ENCODE measurements at regions not wholly inside any gene's neighbourhood (a gene's known extent, or its start where the extent isn't known, plus 50 kb on each side); places are given as distances from the start of the nearest gene placed in this dataset.
A peak's percentile ranks its signal among the peaks of the same experiment; 100 is the strongest.
"Not testable (repeated sequence)": the region's sequence is repeated elsewhere in the genome, so short reads cannot be mapped to it uniquely, and the experiment has no call there.

DNA sequence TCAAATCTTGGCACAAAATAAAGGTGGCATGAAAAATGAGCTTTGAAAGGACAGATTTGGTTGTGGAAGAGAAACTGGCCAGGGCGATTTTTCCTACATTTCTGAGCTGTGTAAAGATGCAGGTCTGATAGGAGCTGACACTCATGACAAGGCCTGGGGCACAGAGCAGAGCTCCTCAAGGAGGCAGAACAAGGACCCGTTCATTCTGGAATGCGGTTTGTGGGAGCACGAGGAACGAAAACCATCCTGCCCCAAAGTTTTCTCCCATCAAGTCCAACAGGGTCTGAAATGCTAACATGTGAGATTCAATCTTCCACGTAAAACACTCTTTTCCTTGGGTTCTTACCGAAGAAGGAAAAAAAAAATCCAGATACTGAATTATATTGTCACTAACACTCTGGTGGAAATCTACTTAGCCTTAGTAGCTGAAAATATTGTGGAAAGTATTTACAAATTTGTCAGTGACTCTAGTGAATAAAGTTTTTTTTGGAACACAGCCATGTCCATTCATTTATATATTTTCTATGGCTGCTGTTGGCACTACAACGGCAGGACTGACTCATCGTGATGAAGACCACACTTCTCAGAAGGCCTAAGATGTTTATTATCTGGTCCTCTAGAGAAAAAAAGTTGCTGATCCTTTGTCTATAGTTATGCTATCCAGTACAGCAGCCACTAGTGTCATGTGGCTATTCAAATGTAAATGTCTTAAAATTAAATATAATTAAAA lies 215.7 kb downstream of the BAMBI start:
- H3K27me3 ChIP-seq (ENCODE audit: insufficient read depth, low read length), result no peaks in the 10 kb centered on the region
- Mint-ChIP-seq H3K27me3 (no peaks in the 10 kb centered on the region), H3K4me1 (no peaks in the 10 kb centered on the region), H3K27ac (peak overlapping the region in 1 of 7 donors; percentile 12), H3K36me3 (no peaks in the 10 kb centered on the region), H3K4me3 (no peak overlapping the region), H3K9me3 (no peaks in the 10 kb centered on the region)
- ChIA-PET POLR2A (ENCODE audit: partially characterized antibody) (no interaction called here), CTCF (ENCODE audit: partially characterized antibody) (no interaction called here)
- H3K27ac ChIP-seq (ENCODE audit: low read depth, low read length), result no peak overlapping the region
- H3K9me3 ChIP-seq (ENCODE audit: control insufficient read depth in 1 of 2, low read length in 2 of 2), result no peaks in the 10 kb centered on the region
- H3K4me1 ChIP-seq (ENCODE audit: insufficient read depth, low read length), result no peaks in the 10 kb centered on the region
- no peak for DNase-seq
- no peak overlapping the region for H3K4me3 ChIP-seq (ENCODE audit: low read length in 2 of 2)
- intact Hi-C loops (cut with micrococcal nuclease), result no loop called here
- H3K36me3 ChIP-seq (ENCODE audit: insufficient read depth, low read length), result no peaks in the 10 kb centered on the region

DNA sequence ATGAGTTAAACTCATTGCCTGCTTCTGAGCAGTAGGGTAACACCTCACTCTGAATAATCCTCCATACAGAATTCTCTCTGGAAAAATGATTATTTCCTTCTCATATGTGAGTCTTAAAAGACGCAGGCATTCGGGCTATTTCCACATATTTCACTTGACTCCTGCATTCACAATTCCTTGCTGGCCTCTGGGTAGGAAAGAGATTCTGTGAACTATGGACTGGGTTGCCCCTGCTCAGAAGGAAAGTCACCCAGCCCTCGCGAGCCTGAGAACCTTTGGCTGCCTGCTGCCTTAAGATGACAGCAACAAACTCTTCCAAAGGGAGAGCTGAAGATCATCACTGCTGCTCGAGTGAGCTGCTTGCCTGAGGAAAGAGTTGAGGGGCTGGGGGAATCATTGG lies 216.8 kb downstream of the BAMBI start:
- H3K4me3 Mint-ChIP-seq, result no peak overlapping the region
- no peaks in the 10 kb centered on the region for H3K9me3 Mint-ChIP-seq
- intact Hi-C loops (cut with micrococcal nuclease), result no loop called here
- H3K27ac Mint-ChIP-seq, result no peak overlapping the region
- Histone ChIP-seq H3K36me3 (ENCODE audit: insufficient read depth, low read length) (no peaks in the 10 kb centered on the region), H3K4me3 (ENCODE audit: low read length in 2 of 2) (no peak overlapping the region), H3K9me3 (ENCODE audit: control insufficient read depth in 1 of 2, low read length in 2 of 2) (no peaks in the 10 kb centered on the region), H3K27ac (ENCODE audit: low read depth, low read length) (no peak overlapping the region), H3K4me1 (ENCODE audit: insufficient read depth, low read length) (no peaks in the 10 kb centered on the region), H3K27me3 (ENCODE audit: insufficient read depth, low read length) (no peaks in the 10 kb centered on the region)
- DNase-seq, result no peak
- ChIA-PET POLR2A (ENCODE audit: partially characterized antibody) (no interaction called here), CTCF (ENCODE audit: partially characterized antibody) (no interaction called here)
- no peaks in the 10 kb centered on the region for H3K36me3 Mint-ChIP-seq
- no peaks in the 10 kb centered on the region for H3K27me3 Mint-ChIP-seq
- no peaks in the 10 kb centered on the region for H3K4me1 Mint-ChIP-seq

DNA sequence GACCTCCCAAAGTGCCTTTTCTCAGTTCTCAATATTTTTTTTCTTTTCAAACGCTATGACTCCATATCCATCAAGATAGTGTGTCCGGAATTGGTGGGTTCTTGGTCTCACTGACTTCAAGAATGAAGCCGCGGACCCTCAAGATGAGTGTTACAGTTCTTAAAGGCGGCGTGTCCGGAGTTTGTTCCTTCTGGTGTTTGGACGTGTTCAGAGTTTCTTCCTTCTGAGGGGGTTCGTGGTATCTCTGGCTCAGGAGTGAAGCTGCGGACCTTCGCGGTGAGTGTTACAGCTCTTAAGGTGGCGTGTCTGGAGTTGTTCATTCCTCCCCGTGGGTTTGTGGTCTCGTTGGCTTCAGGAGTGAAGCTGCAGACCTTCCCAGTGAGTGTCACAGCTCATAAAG lies 218.3 kb downstream of the BAMBI start:
- POLR2A ChIA-PET (ENCODE audit: partially characterized antibody); intact Hi-C loops (cut with micrococcal nuclease); H3K27ac ChIP-seq (ENCODE audit: low read depth, low read length); H3K27me3 ChIP-seq (ENCODE audit: insufficient read depth, low read length); H3K36me3 Mint-ChIP-seq; H3K4me3 Mint-ChIP-seq; H3K4me3 ChIP-seq (ENCODE audit: low read length in 2 of 2); H3K9me3 ChIP-seq (ENCODE audit: control insufficient read depth in 1 of 2, low read length in 2 of 2); H3K36me3 ChIP-seq (ENCODE audit: insufficient read depth, low read length); H3K27me3 Mint-ChIP-seq; H3K4me1 ChIP-seq (ENCODE audit: insufficient read depth, low read length); DNase-seq; H3K4me1 Mint-ChIP-seq; CTCF ChIA-PET (ENCODE audit: partially characterized antibody); H3K9me3 Mint-ChIP-seq: not testable (repeated sequence)
- peak overlapping the region in 1 of 7 donors; percentile 38 for H3K27ac Mint-ChIP-seq

DNA sequence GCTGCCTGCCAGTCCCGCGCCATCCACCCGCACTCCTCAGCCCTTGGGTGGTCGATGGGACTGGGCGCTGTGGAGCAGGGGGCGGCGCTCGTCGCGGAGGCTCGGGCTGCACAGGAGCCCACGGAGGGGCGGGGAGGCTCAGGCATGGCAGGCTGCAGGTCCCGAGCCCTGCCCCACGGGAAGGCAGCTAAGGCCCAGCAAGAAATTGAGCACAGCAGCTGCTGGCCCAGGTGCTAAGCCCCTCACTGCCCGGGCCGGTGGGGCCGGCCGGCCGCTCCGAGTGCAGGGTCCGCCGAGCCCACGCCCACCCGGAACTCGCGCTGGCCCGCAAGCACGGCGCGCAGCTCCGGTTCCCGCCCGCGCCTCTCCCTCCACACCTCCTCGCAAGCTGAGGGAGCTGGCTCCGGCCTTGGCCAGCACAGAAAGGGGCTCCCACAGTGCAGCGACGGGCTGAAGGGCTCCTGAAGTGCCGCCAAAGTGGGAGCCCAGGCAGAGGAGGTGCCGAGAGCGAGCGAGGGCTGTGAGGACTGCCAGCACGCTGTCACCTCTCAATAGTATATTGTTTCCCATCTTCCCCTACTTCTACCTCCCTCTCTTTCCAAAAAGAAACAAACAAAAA lies 219.6 kb downstream of the BAMBI start:
- H3K4me1 Mint-ChIP-seq; CTCF ChIA-PET (ENCODE audit: partially characterized antibody); H3K9me3 ChIP-seq (ENCODE audit: control insufficient read depth in 1 of 2, low read length in 2 of 2); H3K4me3 ChIP-seq (ENCODE audit: low read length in 2 of 2); H3K27ac ChIP-seq (ENCODE audit: low read depth, low read length); H3K4me3 Mint-ChIP-seq; H3K9me3 Mint-ChIP-seq; H3K27me3 Mint-ChIP-seq; H3K36me3 ChIP-seq (ENCODE audit: insufficient read depth, low read length); intact Hi-C loops (cut with micrococcal nuclease); H3K27me3 ChIP-seq (ENCODE audit: insufficient read depth, low read length); H3K4me1 ChIP-seq (ENCODE audit: insufficient read depth, low read length); DNase-seq; POLR2A ChIA-PET (ENCODE audit: partially characterized antibody); H3K27ac Mint-ChIP-seq; H3K36me3 Mint-ChIP-seq: not testable (repeated sequence)

DNA sequence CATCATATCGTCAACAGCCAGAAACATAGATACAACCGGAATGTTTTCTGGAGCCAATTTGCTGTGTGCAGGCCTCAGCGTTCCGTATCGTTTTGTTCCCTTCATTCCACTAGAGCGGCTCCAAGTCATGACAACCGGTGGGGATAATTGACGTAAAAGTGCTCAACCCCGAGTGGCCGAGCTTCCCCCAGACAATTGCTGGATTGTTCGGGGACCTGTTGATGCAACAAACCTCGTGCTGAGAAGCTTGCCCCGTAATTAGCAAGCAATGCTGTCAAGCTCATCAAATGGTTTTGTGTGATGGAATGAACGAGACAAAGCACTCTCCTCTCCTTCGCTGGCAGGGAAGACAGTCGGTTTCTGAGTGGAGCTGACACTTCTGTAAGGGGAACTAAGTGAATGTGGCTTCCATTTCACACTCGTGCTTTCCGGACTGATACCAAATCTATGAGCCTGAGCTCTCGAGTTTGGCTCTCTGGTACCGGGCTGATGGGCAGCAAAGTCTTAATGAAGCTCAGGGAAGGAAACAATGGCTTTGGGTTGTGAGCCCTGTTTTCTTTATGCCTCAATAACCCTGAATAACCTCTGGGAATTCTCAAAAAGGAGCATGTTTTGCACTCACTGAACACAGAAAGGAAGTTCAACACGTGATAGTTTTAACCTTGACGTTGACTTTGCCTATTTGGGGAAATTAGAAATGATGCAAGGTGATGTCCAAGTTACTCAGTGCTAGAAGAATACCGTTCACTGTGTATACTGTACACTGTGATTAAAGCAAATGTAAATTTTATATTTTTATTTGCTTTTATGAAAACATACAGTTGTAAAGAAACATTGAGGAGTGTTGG lies 220.5 kb downstream of the BAMBI start:
- intact Hi-C loops (cut with micrococcal nuclease), result no loop called here
- Histone ChIP-seq H3K4me1 (ENCODE audit: insufficient read depth, low read length) (no peaks in the 10 kb centered on the region), H3K4me3 (ENCODE audit: low read length in 2 of 2) (no peak overlapping the region), H3K9me3 (ENCODE audit: control insufficient read depth in 1 of 2, low read length in 2 of 2) (no peaks in the 10 kb centered on the region), H3K27me3 (ENCODE audit: insufficient read depth, low read length) (no peaks in the 10 kb centered on the region), H3K27ac (ENCODE audit: low read depth, low read length) (no peak overlapping the region), H3K36me3 (ENCODE audit: insufficient read depth, low read length) (no peaks in the 10 kb centered on the region)
- Mint-ChIP-seq H3K36me3 (no peaks in the 10 kb centered on the region), H3K9me3 (no peaks in the 10 kb centered on the region), H3K4me3 (no peak overlapping the region), H3K27ac (no peak overlapping the region), H3K27me3 (no peaks in the 10 kb centered on the region), H3K4me1 (no peaks in the 10 kb centered on the region)
- DNase-seq, result no peak
- CTCF ChIA-PET (ENCODE audit: partially characterized antibody), result no interaction called here
- POLR2A ChIA-PET (ENCODE audit: partially characterized antibody), result no interaction called here

DNA sequence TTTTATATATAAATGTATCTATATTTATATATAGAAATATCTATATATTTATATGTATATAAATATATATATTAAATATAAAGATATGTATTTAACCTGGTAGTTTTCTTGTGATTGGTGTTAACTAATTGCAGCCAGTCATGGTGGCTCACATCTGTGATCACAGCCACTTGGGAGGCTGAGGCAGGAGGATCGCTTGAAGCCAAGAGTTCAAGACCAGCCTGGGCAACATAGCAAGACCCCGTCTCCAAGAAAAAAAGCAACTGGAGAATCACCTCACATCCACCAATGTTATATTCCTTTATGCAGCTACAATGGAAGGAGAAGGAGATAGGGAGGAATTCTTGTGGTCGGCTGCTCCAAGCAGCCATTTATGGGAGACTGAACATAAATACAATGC lies 224.9 kb downstream of the BAMBI start:
- intact Hi-C loops (cut with micrococcal nuclease), result no loop called here
- H3K27ac ChIP-seq (ENCODE audit: low read depth, low read length), result no peak overlapping the region
- Mint-ChIP-seq H3K36me3 (no peaks in the 10 kb centered on the region), H3K9me3 (no peaks in the 10 kb centered on the region), H3K27me3 (no peaks in the 10 kb centered on the region), H3K4me1 (no peaks in the 10 kb centered on the region), H3K4me3 (no peak overlapping the region), H3K27ac (no peak overlapping the region)
- H3K4me1 ChIP-seq (ENCODE audit: insufficient read depth, low read length), result no peaks in the 10 kb centered on the region
- ChIA-PET CTCF (ENCODE audit: partially characterized antibody) (no interaction called here), POLR2A (ENCODE audit: partially characterized antibody) (no interaction called here)
- H3K36me3 ChIP-seq (ENCODE audit: insufficient read depth, low read length), result no peaks in the 10 kb centered on the region
- no peak overlapping the region for H3K4me3 ChIP-seq (ENCODE audit: low read length in 2 of 2)
- DNase-seq, result no peak
- no peaks in the 10 kb centered on the region for H3K27me3 ChIP-seq (ENCODE audit: insufficient read depth, low read length)
- H3K9me3 ChIP-seq (ENCODE audit: control insufficient read depth in 1 of 2, low read length in 2 of 2), result no peaks in the 10 kb centered on the region

DNA sequence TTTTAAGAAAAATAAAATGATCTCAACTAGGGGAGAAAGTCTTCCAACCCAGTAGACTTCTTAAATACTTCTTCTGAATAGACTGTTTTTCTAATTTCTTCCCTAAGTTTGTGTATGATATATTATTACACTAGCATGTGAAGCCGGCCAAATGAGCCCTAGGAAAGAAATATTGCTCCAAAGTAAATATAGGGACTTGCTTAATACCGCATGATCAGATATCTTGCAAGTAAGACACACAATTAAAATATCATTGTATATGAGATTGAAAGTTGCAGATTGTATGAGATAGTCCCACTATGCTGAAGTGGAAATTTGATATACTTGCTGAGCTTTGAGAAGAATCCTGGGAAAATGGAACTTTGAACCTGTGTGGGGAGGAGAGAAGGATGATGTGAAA lies 225.7 kb downstream of the BAMBI start:
- Mint-ChIP-seq H3K36me3 (no peaks in the 10 kb centered on the region), H3K4me1 (no peaks in the 10 kb centered on the region), H3K27me3 (no peaks in the 10 kb centered on the region), H3K4me3 (no peak overlapping the region), H3K9me3 (no peaks in the 10 kb centered on the region), H3K27ac (no peak overlapping the region)
- no peak overlapping the region for H3K27ac ChIP-seq (ENCODE audit: low read depth, low read length)
- H3K4me3 ChIP-seq (ENCODE audit: low read length in 2 of 2), result no peak overlapping the region
- intact Hi-C loops (cut with micrococcal nuclease), result no loop called here
- ChIA-PET POLR2A (ENCODE audit: partially characterized antibody) (no interaction called here), CTCF (ENCODE audit: partially characterized antibody) (no interaction called here)
- no peaks in the 10 kb centered on the region for H3K36me3 ChIP-seq (ENCODE audit: insufficient read depth, low read length)
- H3K27me3 ChIP-seq (ENCODE audit: insufficient read depth, low read length), result no peaks in the 10 kb centered on the region
- no peaks in the 10 kb centered on the region for H3K4me1 ChIP-seq (ENCODE audit: insufficient read depth, low read length)
- no peak for DNase-seq
- H3K9me3 ChIP-seq (ENCODE audit: control insufficient read depth in 1 of 2, low read length in 2 of 2), result no peaks in the 10 kb centered on the region

Data from CD4-positive, alpha-beta memory T cell (primary cell).